CD4-positive, alpha-beta T cell treated with Interleukin-15 for 1 hour (primary cell): ENCODE measurements at regions not wholly inside any gene's neighbourhood (a gene's known extent, or its start where the extent isn't known, plus 50 kb on each side); places are given as distances from the start of the nearest gene placed in this dataset.

ENCODE experiments used
- DNase-seq: peaks from one replicate; pipeline ENCODE4 v3.0.0-alpha.2; 2020

DNA sequence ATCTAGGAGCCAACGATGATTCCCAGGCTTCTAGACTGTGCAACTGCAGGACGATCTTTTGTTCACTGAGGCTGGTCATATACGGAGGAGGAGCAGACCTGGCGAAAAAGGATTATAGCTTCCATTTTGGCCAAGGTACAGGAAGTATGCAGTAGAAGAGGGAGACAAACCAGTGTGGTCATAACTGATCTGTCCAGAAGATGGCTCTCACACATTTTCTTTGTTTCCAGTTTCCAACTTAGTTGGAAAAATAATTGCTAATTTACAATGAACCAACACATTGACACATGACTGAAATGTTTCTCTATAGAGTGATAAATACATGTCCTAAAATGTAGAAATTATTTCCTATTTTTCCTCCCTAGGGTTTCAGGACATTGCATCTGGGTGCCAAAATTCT, 364.1 kb upstream of the BTBD3 start:
- DNase-seq, result no peak

DNA sequence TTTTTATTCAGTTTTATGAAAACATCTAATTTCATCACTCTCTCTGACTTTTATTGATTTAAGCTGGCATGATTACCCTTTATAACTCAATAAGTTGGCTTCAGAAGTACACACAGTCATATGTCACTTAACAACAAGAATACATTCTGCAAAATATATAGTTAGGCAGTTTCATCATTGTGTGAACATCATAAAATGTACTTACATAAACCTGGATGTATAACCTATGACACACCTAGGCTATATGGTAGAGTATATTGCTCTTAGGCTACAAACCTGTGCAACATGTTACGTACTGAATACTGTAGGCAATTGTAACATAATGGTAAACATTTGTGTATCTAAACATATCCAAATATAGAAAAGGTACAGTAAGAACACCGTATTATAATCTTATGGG, 362.2 kb upstream of the BTBD3 start:
- no peak for DNase-seq

DNA sequence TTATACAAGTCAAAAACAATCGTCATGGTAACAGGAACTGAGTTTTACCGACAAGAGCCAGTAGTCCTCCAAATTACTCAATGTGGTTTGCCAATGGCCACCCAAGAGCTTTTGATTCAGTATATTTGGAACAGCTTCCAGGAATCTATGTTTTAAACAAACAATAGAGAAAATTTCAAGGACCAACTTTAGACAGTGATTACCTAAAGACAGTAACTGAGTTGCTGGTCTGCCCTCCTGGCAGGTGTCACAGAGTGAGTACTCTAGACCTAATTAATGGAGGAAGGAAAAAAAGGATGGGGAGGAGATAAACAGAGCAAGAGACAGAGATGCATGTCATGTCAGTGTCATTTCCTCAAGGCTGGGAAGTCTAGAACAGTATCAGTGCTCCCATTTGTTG, 361.3 kb upstream of the BTBD3 start:
- DNase-seq, result no peak

DNA sequence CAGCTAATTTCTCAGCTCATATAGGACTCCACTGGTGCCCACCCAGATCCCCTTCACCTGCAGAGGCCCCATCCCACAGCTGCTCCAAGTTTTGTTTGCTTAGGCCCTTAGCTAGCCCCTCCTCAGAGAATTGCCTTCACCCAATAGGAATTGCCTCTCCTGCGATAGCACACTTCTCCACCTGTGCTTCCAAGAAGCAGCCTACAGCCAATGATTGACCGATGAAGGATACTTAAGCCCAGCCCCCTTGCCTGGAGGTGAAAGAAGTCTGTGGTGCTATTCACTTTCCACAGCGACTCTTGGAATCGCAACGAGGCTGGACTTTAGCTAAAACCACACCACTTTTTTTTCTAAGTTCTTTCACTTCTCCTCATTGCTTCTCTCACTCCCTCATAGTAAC, 353.2 kb upstream of the BTBD3 start:
- DNase-seq, result no peak

DNA sequence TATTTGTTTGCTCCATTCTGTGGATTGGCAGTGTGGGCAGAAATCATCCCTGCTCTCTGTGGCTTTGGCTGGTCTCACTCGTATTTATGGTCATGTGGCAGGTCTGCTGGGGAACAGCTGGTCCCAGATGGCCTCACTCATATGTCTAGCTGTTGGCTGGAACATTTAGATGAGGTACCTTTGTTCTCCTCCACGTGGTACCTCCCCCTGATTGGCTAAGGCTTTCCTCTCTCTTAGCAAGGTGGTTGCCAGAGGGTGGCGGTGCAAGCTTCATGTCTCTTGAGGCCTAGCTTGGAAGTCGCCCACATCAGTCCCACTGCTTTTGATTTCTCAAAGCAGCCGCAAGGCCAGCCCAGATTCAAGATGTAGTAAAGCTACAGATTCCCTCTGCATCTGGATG, 348.5 kb upstream of the BTBD3 start:
- DNase-seq, result no peak

DNA sequence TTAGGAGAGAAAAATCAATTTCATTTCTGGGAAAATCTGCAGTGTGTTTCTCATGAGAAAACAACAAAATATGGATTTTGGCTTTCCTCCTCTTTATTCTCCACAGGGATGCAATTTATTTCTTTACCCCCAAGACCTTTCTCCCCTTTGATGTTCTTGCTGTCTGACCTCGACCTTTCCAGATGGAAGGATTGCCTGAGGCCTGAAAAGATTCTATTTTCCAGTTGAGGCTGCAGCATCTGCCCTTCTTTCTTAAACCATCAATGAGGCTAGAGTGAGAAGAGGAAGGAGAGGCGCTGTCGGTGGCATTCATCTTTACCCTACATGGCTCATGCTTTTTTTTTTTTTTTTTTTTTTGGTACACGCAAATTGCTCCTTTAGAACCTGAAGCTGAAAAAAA, 344.2 kb upstream of the BTBD3 start:
- DNase-seq, result no peak

DNA sequence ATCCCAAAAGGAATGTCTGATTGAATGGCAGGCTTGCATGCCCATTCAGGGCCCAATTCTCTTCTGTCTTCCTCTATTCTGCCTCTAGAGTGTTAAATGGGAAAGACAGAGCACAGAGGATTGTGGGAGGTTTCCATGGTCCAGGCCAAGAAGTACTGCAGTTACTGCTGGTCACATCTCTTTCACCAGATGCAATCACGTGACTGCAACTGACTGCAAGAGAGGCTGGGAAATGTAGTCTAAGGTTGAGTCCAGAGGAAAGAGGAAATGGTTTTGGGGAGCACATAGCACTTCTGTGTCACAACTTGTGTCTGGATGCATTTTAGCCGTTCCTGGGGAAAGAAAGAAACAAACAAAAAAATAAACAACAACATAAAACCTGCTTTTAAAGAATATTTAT, 336.4 kb upstream of the BTBD3 start:
- DNase-seq, result no peak

DNA sequence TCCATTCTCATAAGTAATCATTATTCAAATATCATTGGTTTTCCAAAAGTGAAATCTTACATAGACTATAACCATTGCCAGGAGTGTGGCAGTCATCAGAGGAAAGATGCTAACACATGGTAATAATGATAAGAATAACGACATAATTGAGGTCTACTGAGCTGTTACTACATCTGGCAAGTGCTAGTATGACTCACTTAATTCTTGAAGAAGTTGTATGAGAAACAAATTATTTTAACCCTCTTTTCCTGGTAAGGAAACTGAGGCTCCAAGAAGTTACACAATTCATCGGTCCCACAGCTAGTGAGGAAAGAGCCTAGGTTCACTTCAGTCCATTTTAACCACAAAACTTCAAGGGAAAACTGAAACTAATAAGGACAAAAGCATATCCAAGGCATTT, 335.6 kb upstream of the BTBD3 start:
- DNase-seq, result no peak

DNA sequence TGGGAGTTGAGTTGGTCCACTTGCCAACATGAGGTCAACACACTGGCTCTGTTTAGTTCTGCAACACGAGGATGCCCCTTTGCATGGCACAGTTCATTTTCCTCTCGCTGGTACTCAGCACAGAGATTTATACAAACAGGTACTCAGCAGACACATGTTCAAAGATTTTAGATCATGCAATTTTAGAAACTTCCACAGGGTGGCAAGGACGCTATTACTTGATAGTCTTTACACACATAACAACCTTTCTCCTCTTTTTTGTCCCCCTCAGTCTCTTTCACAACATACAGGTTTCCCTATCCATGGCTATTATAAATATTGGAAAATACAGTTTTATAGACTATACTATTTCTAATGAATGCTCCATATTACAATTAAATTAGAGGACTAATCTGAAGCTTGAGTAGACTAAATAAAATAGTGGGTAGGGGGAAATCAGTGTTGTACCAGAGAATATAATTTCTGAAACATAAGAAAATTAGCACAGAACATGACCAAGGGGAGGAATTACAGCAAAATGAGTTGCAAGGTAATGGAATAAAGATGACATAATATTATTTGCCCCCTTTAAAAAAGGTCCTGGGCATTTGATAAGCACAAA, 331.8 kb upstream of the BTBD3 start:
- no peak for DNase-seq

DNA sequence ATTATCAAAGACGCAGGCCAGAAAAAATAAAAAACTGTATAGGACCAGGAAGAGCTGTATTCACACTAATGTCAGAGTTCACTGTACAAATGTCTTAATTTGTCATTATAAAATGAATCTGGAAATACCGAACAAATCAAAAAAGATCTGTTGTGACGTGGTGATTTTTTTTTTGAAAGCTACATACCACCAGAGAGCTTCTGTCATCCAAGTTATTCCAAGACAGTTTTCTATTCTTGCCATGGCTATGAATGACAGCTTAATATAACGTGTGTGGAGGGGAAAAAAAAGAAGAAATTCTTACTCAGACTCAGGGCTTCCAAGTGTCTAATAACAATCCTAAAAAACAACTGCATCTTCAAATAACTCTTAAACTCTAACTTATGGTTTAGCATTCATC, 328.8 kb upstream of the BTBD3 start:
- DNase-seq, result no peak

DNA sequence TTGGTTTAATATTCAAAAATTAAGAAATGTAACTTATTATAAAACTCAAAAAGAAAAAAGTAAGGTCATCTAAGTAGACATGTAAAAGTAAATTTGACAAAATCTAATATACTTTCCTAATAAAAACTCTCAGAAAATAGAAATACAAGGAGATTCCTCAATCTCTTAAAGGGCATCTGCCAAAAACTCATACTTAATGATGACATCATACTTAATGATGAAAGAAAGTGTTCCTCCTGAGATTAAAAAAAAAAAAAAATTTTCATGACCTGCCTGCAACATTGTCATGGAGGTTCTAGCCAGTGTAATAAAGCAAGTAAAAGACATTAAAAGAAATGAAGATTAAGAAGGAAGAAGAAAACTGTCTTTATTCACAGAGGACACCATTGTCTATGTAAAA, 325.7 kb upstream of the BTBD3 start:
- DNase-seq, result no peak

DNA sequence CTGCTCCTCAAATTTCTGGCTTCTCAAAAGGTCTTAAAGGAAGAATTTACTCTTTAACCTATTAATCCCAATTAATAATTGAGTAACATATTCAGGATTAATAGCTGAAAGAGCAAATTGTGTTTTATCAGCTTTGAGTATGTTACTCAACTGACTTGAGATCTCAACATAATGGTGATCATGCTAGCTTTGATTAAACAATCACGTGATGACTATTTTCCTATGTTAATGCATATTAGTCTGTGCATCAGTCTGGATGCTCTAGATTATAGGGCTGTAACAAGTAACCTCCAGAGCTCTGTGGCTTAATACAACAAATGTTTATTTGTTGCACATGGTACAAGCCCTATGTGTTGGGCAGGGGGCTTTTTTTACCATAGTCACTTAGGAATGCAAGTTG, 313.4 kb upstream of the BTBD3 start:
- DNase-seq, result no peak

DNA sequence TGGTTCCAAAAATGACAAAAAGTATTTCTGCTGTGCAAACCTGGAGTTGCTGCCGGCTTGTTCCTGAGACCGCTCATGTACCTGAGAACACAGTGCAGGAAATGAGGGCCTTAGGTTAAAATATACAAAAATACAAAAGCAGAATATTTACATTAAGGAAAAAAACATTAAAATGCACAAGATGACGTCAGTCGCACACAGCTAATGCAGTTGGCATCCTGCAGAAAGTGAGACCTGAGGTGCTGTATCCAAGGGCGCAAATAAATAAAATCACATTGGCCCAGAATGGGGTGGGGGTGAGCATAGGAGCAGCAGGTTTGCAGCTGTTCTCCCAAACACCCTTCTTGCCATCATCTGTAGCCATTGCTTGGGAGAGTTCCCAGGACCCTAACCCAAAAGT, 310.6 kb upstream of the BTBD3 start:
- no peak for DNase-seq

DNA sequence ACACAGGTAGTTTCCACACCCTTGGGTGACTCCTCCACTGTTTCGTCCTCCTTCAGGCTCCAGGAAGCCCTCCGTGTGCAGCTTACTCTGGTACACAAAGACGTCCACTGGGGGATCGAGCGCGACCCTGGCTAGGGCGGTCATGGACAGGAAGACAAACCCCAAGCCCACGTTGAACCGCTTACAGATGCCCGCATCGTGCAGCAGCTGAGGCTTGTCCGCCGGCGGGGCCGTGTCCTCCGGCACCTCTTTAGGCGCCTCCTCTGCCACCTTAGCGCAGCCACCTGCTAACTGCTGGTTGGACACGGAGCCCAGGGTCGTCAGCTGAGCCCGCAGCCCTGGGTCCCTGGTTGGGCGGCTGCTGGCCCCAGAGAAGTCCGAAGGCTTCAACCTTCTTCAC, 309.0 kb upstream of the BTBD3 start:
- no peak for DNase-seq

DNA sequence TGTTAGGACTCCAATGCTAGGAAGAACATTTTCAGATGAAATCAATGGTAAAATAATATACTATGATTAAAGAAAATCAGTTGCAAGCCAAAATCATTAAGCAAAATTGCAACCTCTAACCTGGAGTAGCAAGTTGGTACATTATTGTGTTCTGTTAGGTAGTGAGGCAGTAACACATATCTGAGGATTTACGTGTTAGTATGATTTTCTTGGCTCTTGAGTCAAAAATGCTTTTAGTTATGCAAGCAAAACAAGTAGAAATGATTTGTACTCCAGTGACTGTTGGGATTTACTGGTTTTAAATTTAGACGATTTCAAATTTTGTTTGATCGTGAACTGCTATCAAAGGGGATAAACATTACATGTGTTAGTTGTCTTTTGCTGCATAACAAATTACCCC, 293.0 kb upstream of the BTBD3 start:
- no peak for DNase-seq

DNA sequence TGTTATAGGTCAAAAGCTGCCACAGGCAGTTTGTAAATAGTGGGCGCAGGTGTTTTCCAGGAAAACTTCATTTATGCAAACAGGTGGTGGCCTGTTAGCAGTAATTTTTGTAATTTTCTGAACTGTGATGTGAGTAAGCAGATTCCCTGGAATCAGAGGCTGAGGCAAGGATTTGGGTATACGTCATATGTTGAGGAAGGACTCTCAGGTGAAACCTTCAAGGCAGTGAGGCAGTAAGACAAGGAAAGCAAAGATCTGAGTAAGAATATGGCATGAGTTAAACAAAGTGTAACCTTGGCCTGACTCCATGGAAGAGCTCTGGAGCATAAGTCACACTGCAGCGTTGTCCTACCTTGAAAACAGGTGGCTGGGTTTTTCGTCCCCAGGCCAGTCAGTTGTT, 291.1 kb upstream of the BTBD3 start:
- DNase-seq, result no peak

DNA sequence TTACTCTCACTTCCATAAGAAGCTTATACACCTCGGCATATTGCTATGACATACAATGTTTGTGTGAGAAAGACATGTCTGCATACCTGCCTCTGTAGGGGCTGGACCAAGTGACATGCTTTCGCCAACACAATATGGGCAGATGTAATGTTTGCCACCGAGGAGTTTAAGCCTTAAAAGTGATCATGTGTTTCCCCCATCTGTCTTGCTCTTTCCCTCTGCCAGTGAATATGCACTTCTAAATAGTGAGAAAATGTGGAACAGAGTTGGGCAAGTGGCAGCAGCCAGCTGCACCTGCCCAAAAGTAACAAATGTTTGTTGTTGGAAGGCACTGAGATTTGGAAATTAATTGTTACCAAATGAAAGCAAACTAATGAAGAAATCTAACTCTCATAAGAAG, 274.8 kb upstream of the BTBD3 start:
- no peak for DNase-seq

DNA sequence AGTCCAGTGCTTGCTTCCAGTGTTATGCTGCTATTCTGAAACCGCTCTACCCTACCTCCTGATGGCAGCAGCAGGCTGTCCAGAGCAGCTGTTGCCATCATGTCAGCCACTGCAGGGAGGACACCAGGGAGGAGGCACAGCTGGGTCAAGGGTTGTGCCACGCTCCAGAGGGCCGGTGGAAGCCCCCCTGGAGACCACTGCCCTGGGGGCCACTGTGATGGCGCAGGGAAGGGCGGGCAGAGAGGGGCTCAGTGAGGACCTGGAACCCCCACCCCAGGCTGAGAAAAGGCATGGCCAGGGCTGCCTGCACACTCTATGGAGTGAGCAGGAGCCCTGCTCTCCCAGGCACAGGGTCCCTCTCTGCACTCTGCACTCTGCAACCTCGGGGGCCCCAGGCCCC, 271.3 kb upstream of the BTBD3 start:
- DNase-seq, result no peak

DNA sequence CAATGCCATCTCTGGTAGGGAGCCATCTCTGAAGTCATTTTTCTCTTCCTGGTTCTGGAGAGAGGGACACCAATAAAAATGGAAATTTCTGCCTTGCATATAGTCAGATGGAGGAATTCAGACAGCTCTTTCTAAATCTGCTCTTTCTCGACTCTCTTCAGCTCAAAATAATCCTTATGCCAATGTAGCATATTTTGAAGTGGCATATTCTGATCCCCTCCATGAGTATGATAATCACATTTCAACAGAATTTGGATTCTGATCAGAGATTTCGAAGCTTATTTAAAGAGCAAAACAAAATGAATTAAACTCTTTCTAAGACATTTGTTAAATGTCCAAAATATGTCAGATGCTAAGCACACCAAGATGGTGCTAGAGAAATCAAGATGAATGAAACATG, 267.1 kb upstream of the BTBD3 start:
- no peak for DNase-seq

DNA sequence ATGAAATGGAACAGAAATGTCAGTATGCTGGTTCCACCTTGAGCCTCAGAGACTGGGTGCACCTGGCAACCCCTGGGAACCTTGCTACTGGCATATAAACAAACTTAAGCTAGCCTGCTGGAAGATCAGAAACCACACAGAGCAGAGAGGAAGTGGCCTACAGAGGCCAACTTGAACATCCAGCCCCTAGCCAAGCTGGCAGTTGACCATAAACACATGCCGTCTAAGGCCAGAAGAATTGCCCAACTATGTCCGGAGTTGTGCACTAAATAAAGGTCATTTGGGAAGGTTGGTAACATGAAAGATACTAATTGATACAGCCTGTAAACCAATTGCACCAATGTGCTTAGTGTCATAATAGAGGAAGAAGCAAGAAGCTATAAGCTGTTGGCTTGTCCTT, 266.6 kb upstream of the BTBD3 start:
- no peak for DNase-seq

DNA sequence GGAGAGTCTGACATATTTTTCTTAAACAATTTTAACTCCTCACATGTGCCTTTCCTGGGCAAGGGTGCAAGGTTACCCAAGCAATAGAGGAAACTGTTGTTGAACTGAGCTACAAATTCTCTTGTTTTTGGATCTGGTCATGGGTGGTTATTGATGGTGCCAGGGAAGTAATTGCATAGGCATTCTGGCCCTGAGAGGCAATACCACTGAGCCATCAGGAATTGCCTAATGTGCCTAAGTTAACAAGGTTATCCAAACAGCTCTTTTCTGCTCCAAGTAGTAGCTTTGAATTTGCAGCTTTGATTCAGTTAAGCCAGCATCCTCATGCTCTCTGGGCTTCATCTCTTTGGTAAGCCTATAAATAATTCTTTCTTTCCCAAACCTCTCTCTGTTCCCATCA, 266.0 kb upstream of the BTBD3 start:
- DNase-seq, result no peak

DNA sequence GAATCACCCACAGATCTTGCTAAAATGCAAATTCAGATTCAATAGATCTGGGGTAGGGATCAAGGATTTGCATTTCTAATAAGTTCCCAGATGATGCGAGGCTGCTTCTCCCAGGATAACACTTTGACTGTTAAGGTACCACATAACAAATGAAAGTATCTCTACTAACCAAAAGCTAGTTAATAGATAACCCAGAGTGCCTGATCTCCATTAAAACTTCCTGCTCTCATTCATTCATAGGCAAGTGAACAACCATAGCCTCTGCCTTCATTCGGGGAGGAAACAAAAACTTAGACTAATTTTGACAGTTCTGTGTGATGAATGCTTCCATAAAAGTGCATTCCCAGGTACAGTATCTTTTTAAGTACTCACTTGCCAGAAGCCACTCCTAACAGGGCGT, 265.6 kb upstream of the BTBD3 start:
- DNase-seq, result no peak

DNA sequence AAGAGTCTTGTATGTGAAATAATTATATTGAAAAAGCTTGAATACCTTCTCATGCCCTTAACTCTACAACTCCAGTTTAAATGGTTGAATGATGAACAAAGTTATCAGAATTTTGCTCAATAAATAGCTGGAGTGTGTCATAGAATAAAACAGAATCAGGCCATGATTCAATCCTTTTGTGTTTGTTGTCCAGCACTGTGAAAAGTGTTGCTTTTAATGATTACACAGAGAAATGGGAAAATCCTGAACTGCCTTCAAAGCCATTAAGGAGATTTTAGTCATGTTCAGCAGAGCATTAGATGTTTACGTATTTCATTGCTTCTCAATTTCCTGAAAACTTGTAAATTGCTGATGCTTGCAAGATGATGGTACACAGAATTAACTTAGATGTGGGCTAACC, 262.9 kb upstream of the BTBD3 start:
- no peak for DNase-seq

DNA sequence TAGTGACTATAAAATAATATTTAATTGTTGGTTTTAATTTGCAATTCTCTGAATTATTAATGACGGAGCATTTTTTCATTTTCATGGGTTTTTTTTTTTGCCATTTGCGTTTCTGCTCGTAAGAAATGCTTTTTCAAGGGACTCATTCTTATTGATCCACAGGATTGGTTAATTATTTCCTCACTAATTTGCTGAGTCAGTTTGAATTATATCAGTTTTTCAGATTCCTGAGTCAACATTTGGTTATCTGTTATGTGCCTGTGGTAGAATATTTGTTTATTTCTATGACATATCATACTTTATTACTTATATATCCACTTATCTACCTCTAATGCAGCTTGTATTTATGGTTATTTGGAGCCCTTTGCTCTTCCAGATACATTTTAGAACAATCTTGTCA, 257.0 kb upstream of the BTBD3 start:
- DNase-seq, result no peak

DNA sequence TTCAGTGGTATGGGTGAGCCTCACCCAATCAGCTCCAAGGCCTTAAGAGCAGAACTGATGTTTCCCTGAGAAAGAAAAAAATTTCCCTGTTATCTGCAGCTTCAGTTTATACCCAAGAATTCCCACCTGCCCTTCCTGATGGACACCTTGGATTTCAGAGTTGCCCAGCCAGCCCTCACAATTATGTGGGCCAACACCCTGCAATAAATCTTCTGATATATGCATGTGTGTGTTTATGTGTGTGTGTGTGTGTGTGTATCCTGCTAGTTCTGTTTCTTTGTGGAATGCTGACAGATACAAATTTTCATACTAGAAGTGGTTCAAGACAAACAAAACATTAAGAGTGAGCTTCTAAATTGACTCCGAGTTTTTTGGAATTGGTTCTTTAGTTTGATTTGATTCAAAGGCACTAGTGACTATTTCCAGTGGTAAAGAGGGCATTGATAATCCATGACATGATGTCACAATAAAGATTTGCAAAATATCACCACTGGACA, 246.6 kb upstream of the BTBD3 start:
- no peak for DNase-seq

DNA sequence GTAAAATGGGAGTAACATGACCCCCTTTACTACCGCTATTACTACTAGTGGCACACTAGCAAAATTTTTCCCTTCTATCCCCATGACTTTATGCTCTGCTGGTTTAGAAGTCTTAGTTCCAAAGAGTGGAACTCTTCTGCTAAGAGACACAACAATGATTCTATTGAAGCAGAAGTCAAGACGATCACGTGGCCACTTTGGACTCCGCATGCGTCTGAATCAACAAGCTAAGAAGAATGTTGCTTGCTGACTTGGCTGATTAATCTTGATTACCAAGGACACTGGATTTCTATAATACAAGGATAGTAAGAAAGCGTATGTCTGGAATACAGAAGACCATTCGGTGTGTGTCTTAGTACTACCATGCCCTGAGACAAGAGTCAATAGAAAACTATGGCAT, 244.7 kb upstream of the BTBD3 start:
- no peak for DNase-seq
